AG04449 (cell line): ENCODE measurements at regions not wholly inside any gene's neighbourhood (a gene's known extent, or its start where the extent isn't known, plus 50 kb on each side); places are given as distances from the start of the nearest gene placed in this dataset.
"Not testable (repeated sequence)": the region's sequence is repeated elsewhere in the genome, so short reads cannot be mapped to it uniquely, and the experiment has no call there.

Source experiments
- CTCF ChIA-PET: fragments of 350-600 bp; formaldehyde crosslinking; extraction: SDS; loops from one replicate; lab custom pipeline; 2021; ENCODE audit warnings: antibody characterized with exemption; lab: Yijun Ruan, JAX
- POLR2A ChIA-PET: fragments of 400-600, 350-600 bp; formaldehyde crosslinking; extraction: SDS; loops from one replicate; lab custom pipeline; 2020; ENCODE audit warnings: antibody characterized with exemption, inconsistent platforms; lab: Yijun Ruan, JAX
- DNase-seq: peaks from one replicate; pipeline ENCODE4 v3.0.0-alpha.2; 2010; ENCODE audit warnings: low read depth, low spot score
- H3K4me3 ChIP-seq: 2 replicates; pipeline ENCODE4 v1.5.1; 2011; ENCODE audit warnings: low read depth, mild to moderate bottlenecking, control low read depth, low read length
- TF ChIP-seq, protein P1 (sequence below): IDR thresholded peaks from one replicate; pipeline ENCODE4 v1.5.1; 2011; ENCODE audit warnings: mild to moderate bottlenecking, moderate library complexity, low read length, control low read depth, inconsistent platforms; ENCODE audit not compliant: insufficient read depth; ENCODE audit errors: missing control alignments

DNA sequence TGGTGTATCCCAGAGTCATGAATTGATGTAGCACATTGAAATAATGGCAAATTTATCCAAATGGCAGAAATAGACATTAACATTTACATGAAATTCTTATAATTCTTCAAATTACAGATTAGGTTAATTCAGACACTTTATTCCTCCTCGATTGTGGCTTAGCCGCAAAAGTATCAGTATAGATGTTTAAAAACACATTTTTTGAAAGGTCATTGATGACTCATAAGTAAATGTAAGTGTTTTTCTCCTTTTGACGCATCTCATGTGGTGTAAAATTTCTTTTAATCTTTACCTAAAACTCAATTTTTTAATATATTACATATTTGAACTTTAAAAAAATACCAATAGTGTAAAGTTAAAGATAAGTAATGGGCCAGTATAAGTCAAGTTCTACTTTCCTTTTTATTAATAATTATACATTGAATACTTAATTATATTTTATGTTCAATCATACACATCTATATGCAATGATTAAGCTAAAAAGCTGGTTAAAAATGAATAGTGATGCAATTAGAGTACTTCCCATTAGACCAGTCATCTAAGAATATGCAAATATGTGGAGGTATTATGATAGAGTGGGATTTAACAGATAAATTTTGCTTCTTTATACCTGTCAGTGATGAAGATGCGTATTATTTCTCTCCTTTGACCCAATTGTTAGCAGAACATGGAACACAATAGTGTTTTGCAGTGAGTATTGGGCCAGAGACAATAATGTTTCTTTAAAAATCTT is 678.1 kb upstream of the DPPA4 start:
- TF ChIP-seq, protein P1, sequence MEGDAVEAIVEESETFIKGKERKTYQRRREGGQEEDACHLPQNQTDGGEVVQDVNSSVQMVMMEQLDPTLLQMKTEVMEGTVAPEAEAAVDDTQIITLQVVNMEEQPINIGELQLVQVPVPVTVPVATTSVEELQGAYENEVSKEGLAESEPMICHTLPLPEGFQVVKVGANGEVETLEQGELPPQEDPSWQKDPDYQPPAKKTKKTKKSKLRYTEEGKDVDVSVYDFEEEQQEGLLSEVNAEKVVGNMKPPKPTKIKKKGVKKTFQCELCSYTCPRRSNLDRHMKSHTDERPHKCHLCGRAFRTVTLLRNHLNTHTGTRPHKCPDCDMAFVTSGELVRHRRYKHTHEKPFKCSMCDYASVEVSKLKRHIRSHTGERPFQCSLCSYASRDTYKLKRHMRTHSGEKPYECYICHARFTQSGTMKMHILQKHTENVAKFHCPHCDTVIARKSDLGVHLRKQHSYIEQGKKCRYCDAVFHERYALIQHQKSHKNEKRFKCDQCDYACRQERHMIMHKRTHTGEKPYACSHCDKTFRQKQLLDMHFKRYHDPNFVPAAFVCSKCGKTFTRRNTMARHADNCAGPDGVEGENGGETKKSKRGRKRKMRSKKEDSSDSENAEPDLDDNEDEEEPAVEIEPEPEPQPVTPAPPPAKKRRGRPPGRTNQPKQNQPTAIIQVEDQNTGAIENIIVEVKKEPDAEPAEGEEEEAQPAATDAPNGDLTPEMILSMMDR: no peak

DNA sequence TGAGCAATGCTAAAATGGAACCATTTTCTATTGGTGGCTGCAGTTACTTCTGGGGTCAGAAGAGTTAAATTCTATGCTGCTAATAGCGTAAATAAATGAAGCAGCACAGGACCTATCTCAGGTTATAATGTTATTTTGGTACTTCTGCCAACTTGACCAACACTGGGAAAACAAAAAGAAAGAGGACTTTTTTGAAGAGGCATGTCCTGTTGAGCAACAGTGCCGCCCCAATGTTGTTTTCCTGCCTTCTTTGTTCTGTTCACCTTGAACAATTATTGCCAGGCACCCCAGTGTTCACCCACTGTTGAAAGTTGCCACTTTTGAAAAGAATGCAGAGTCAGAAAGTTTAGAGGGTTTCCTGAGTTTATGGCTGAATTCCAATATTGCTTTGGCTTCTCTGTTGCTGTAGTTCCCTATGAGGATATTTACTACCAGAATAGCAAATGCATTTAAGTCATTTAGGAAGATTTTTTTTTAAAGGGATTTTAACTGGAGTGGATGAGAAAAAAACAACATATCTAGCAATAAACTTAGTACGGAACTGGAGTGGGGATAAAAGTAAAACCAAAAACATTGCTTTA is 679.0 kb upstream of the DPPA4 start:
- DNase-seq: no peak
- TF ChIP-seq, protein P1: no peak
- ChIA-PET POLR2A (no interaction called here), CTCF (no interaction called here)
- no peak overlapping the region for H3K4me3 ChIP-seq

More for the DNA sequence above, 678.1 kb upstream of the DPPA4 start:
- H3K4me3 ChIP-seq: no peak overlapping the region
- CTCF ChIA-PET: no interaction called here
- POLR2A ChIA-PET: no interaction called here
- no peak for DNase-seq

DNA sequence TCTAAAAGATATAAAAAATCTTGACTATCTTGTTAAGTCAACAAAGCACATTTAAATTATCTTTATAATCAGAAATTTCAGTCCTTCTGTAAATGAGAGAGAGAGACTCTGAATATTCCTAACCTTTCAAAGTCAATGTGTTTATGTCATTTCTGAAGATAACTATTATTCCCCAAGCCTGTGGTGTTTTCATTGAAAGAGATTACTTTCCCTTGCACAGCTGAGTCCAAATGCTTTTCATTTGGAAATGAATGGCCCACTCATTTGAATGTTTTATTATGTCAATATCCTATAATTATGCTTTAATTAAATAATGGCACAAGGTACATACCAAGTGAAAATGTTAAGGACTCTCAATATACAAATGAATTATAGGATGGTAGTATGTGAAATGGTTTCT is 680.0 kb upstream of the DPPA4 start:
- CTCF ChIA-PET: no interaction called here
- POLR2A ChIA-PET: no interaction called here

DNA sequence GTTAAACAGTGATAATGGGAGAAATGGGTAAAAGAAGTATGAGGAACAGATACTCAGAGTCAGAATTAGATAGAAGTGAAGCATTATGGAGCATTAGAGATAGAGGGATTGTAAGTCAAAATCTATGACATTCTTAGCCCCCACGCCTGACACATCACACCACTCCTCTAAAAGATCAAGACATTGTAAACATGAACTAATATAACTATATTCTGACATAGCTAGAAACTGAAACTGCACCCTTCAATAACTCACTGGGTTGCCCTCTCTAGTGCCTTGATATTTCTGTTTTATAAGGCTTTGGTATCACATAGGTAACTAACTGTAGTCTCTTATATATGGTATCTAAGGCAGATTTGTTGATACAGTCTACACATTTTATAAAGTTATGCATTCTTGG is 684.3 kb upstream of the DPPA4 start:
- ChIA-PET CTCF (no interaction called here), POLR2A (no interaction called here)
- TF ChIP-seq, protein P1: no peak
- no peak for DNase-seq
- H3K4me3 ChIP-seq: no peak overlapping the region

More for the DNA sequence above, 680.0 kb upstream of the DPPA4 start:
- TF ChIP-seq, protein P1: no peak
- no peak for DNase-seq
- no peak overlapping the region for H3K4me3 ChIP-seq

DNA sequence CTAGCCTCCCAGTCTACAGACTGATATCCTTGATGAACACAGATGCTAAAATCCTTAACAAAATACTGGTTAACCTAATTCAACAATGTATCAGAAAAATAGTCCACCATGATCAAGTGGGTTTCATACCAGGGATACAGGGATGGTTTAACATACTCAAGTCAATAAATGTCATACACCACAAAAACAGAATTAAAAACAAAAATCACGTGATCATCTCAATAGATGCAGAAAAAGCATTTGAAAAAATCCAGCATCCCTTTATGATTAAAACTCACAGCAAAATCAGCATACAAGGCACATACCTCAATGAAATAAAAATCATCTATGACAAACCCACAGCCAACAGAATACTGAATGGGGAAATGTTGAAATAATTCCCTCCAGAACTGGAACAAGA is 685.7 kb upstream of the DPPA4 start:
- CTCF ChIA-PET, H3K4me3 ChIP-seq, POLR2A ChIA-PET, DNase-seq: not testable (repeated sequence)

DNA sequence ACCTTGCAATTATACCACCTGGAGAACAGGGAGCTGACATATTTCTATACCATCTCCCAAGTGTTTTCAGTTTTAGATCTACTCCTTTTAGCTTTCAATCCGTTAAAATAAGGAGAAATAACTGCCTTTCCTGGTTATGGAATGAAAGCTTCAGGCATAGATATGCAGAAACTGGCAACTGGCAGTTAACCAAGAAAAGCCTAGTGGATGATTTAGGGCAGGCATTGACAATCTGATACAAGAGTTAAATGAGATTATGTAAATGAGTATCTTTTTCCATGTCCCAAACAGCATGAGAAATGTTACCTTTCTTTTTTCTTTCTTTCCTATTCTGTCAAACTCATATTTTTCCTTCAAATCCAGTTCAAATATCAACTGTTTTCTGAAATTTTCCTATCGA is 689.1 kb upstream of the DPPA4 start:
- ChIA-PET CTCF (no interaction called here), POLR2A (interaction anchor here (0.7 kb wide), 1 partner anchor 21 kb away, joined by 3 read pairs; no protein-coding TSS in a partner anchor)
- no peak for DNase-seq
- TF ChIP-seq, protein P1: no peak
- no peak overlapping the region for H3K4me3 ChIP-seq
